A673 (cell line): ENCODE measurements at regions not wholly inside any gene's neighbourhood (a gene's known extent, or its start where the extent isn't known, plus 50 kb on each side); places are given as distances from the start of the nearest gene placed in this dataset.

Experiments used
- BruUV-seq: library from RNA; stranded (reverse); fragments of 400-500 nt; replicated peaks from 2 replicates; lab custom pipeline; 2021; lab: Mats Ljungman, UMichigan
- CTCF ChIA-PET: fragments of 300-600 bp; sonication (Branson Sonifier 250); formaldehyde crosslinking; loops from one replicate; lab custom pipeline; 2022; ENCODE audit warnings: antibody characterized with exemption; lab: Charles Lee
- POLR2A ChIA-PET: fragments of 300-600 bp; sonication (Branson Sonifier 250); formaldehyde crosslinking; loops from one replicate; lab custom pipeline; 2022; ENCODE audit warnings: antibody characterized with exemption; ENCODE audit not compliant: low non-redundant PET; lab: Charles Lee
- DNase-seq: peaks from one replicate; pipeline ENCODE4 v3.0.0-alpha.2; 2015; ENCODE audit warnings: low spot score
- H3K27ac ChIP-seq: fragments of 200-600 bp; sonication (generic); 2 replicates; pipeline ENCODE4 v1.5.1; 2016; ENCODE audit warnings: mixed run types, low read depth, mild to moderate bottlenecking, mixed read lengths, antibody characterized with exemption, low read length; ENCODE audit not compliant: poor library complexity, severe bottlenecking
- H3K27me3 ChIP-seq: fragments of 200-600 bp; sonication (generic); replicated peaks from 2 replicates; pipeline ENCODE4 v1.6.1; 2017; ENCODE audit warnings: mixed run types, low read depth, mild to moderate bottlenecking, mixed read lengths, antibody characterized with exemption, low read length; ENCODE audit not compliant: insufficient read depth, poor library complexity
- H3K36me3 ChIP-seq: fragments of 200-600 bp; sonication (generic); 2 replicates; pipeline ENCODE4 v1.6.1; 2016; ENCODE audit warnings: mixed run types, mild to moderate bottlenecking, mixed read lengths, antibody characterized with exemption, low read length; ENCODE audit not compliant: insufficient read depth, poor library complexity, severe bottlenecking
- H3K4me1 ChIP-seq: fragments of 200-600 bp; sonication (generic); 2 replicates; pipeline ENCODE4 v1.6.1; 2017; ENCODE audit warnings: mixed run types, mild to moderate bottlenecking, mixed read lengths, antibody characterized with exemption, low read length; ENCODE audit not compliant: insufficient read depth, poor library complexity, severe bottlenecking
- H3K4me3 ChIP-seq: fragments of 200-600 bp; sonication (generic); 2 replicates; pipeline ENCODE4 v1.5.1; 2016; ENCODE audit warnings: low read depth, mixed run types, mild to moderate bottlenecking, mixed read lengths, low read length; ENCODE audit not compliant: poor library complexity, severe bottlenecking
- H3K9me3 ChIP-seq: fragments of 200-600 bp; sonication (generic); 2 replicates; pipeline ENCODE4 v1.6.1; 2016; ENCODE audit warnings: mixed run types, low read depth, mild to moderate bottlenecking, mixed read lengths, antibody characterized with exemption, low read length; ENCODE audit not compliant: poor library complexity, severe bottlenecking
- CTCF ChIP-seq: fragments of 300-800, 200-600 bp; sonication (generic); conservative IDR thresholded peaks from 2 replicates; pipeline ENCODE4 v1.5.1; 2017; ENCODE audit warnings: low read depth, mild to moderate bottlenecking, antibody characterized with exemption, low read length, moderate library complexity, mixed read lengths
- EZH2 ChIP-seq: fragments of 200-600 bp; sonication (generic); IDR thresholded peaks from 2 replicates; pipeline ENCODE4 v1.6.1; 2017; ENCODE audit warnings: borderline replicate concordance, low read depth, mild to moderate bottlenecking, mixed read lengths, antibody characterized with exemption, low read length; ENCODE audit not compliant: poor library complexity, severe bottlenecking
- intact Hi-C: fragments of 100-400 bp; cut with micrococcal nuclease; formaldehyde crosslinking; loops from one replicate; pipeline ENCODE4 v1.10.0; 2022; ENCODE audit not compliant: unreplicated experiment

- intact Hi-C loops = no loop called here
- POLR2A ChIA-PET = no interaction called here
Measured at GRCh38 chr4:14434916-14435315, 567.4 kb upstream of the CPEB2 start.

DNA sequence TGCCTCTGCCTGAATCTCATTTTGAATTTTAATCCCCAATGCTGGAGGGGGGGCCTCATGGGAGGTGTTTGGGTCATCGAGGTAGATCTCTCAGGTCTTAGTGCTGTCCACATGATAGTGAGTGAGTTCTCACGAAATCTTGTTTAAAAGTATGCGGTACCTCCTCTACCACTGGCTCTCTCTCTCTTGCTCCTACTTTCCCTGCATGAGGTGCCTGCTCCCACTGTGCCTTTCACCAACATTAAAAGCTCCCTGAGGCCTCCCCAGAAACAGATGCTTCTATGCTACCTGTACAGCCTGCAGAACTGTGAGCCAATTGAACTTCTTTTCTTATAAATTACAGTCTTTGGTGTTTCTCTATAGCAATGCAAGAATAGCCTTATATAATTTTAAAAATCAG lies 560.7 kb upstream of the CPEB2 start:
- Histone ChIP-seq H3K4me3 (no peak overlapping the region), H3K4me1 (peaks cover 3% of the 10 kb centered on the region), H3K9me3 (no peaks in the 10 kb centered on the region), H3K27ac (no peak overlapping the region), H3K36me3 (no peaks in the 10 kb centered on the region), H3K27me3 (no peaks in the 10 kb centered on the region)
- CTCF ChIA-PET = no interaction called here
- TF ChIP-seq CTCF (no peak), EZH2 (no peak)
- no peak for DNase-seq
- POLR2A ChIA-PET = no interaction called here
- intact Hi-C loops = no loop called here
- no TSS peak for BruUV-seq

More at GRCh38 chr4:14434916-14435315, 567.4 kb upstream of the CPEB2 start:
- no peaks in the 10 kb centered on the region for H3K36me3 ChIP-seq
- CTCF ChIA-PET = no interaction called here
- TF ChIP-seq CTCF (no peak), EZH2 (no peak)
- peaks cover 4% of the 10 kb centered on the region for H3K4me1 ChIP-seq
- BruUV-seq = no TSS peak
- H3K27me3 ChIP-seq = no peaks in the 10 kb centered on the region
- DNase-seq = no peak
- no peaks in the 10 kb centered on the region for H3K9me3 ChIP-seq
- no peak overlapping the region for H3K4me3 ChIP-seq
- H3K27ac ChIP-seq = no peak overlapping the region

GRCh38 chr4:14445882-14446281 lies 556.4 kb upstream of the CPEB2 start:
- Histone ChIP-seq H3K4me3 (no peak overlapping the region), H3K27ac (no peak overlapping the region), H3K36me3 (no peaks in the 10 kb centered on the region), H3K27me3 (no peaks in the 10 kb centered on the region), H3K9me3 (no peaks in the 10 kb centered on the region), H3K4me1 (peaks cover 3% of the 10 kb centered on the region)
- intact Hi-C loops = no loop called here
- POLR2A ChIA-PET = no interaction called here
- no peak for DNase-seq
- CTCF ChIA-PET = no interaction called here
- BruUV-seq = no TSS peak
- TF ChIP-seq EZH2 (no peak), CTCF (no peak)
